ENCODE measurements at regions not wholly inside any gene's neighbourhood (a gene's known extent, or its start where the extent isn't known, plus 50 kb on each side); places are given as distances from the start of the nearest gene placed in this dataset.

DNA sequence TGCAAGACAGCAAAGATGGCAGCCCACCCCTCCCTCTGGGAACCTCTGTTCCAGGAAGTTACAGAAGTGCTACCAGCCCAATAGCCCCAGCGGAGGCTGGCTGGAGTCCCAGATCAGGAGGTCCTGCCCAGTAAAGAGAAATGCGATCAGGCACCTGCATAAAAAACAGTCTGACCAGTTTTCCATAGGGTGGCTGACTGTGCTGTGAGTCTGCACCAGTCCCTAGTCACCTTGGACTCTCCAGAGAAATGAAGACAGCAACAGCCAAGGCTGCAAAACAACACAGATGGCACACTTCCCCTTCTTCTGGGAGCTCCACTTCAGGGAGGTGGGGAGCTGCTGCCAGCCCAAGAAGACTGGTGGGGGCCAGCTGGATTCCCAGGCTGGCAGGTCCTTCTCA lies 265.5 kb upstream of the PCSK5 start:
- no peaks in the 10 kb centered on the region for H4K20me1 ChIP-seq (replicated peaks; ENCODE audit: insufficient read depth)

More for the DNA sequence above, 265.5 kb upstream of the PCSK5 start:
- DNase-seq (ENCODE audit: low spot score) (no peak), ATAC-seq (no peak)
- Mint-ChIP-seq H3K27me3 (ENCODE audit: insufficient read depth, low read depth, poor library complexity) (peaks cover 2% of the 10 kb centered on the region), H3K27ac (no peak overlapping the region), H3K4me1 (no peaks in the 10 kb centered on the region; the same call in 2 of the 3 replicates), H3K36me3 (ENCODE audit: low read depth) (peaks cover under 1% of the 10 kb centered on the region; the same call in 2 of the 3 replicates), H3K4me3 (no peak overlapping the region), H3K9me3 (no peaks in the 10 kb centered on the region; the same call in 2 of the 3 replicates)
- Histone ChIP-seq H2AFZ (no peak overlapping the region), H3K4me1 (ENCODE audit: insufficient read depth) (no peaks in the 10 kb centered on the region), H3K79me2 (replicated peaks; ENCODE audit: insufficient read depth) (no peaks in the 10 kb centered on the region), H3K27me3 (ENCODE audit: insufficient read depth) (no peaks in the 10 kb centered on the region), H3K9me2 (ENCODE audit: insufficient read depth) (peaks cover 14% of the 10 kb centered on the region; the same call in 1 of the 2 replicates), H3K4me3 (no peak overlapping the region), H3K4me2 (no peak overlapping the region), H3K36me3 (ENCODE audit: insufficient read depth) (no peaks in the 10 kb centered on the region), H3F3A (replicated peaks; ENCODE audit: low read depth) (no peaks in the 10 kb centered on the region), H3K27ac (ENCODE audit: low read depth) (no peak overlapping the region)
- TF ChIP-seq, protein P1, sequence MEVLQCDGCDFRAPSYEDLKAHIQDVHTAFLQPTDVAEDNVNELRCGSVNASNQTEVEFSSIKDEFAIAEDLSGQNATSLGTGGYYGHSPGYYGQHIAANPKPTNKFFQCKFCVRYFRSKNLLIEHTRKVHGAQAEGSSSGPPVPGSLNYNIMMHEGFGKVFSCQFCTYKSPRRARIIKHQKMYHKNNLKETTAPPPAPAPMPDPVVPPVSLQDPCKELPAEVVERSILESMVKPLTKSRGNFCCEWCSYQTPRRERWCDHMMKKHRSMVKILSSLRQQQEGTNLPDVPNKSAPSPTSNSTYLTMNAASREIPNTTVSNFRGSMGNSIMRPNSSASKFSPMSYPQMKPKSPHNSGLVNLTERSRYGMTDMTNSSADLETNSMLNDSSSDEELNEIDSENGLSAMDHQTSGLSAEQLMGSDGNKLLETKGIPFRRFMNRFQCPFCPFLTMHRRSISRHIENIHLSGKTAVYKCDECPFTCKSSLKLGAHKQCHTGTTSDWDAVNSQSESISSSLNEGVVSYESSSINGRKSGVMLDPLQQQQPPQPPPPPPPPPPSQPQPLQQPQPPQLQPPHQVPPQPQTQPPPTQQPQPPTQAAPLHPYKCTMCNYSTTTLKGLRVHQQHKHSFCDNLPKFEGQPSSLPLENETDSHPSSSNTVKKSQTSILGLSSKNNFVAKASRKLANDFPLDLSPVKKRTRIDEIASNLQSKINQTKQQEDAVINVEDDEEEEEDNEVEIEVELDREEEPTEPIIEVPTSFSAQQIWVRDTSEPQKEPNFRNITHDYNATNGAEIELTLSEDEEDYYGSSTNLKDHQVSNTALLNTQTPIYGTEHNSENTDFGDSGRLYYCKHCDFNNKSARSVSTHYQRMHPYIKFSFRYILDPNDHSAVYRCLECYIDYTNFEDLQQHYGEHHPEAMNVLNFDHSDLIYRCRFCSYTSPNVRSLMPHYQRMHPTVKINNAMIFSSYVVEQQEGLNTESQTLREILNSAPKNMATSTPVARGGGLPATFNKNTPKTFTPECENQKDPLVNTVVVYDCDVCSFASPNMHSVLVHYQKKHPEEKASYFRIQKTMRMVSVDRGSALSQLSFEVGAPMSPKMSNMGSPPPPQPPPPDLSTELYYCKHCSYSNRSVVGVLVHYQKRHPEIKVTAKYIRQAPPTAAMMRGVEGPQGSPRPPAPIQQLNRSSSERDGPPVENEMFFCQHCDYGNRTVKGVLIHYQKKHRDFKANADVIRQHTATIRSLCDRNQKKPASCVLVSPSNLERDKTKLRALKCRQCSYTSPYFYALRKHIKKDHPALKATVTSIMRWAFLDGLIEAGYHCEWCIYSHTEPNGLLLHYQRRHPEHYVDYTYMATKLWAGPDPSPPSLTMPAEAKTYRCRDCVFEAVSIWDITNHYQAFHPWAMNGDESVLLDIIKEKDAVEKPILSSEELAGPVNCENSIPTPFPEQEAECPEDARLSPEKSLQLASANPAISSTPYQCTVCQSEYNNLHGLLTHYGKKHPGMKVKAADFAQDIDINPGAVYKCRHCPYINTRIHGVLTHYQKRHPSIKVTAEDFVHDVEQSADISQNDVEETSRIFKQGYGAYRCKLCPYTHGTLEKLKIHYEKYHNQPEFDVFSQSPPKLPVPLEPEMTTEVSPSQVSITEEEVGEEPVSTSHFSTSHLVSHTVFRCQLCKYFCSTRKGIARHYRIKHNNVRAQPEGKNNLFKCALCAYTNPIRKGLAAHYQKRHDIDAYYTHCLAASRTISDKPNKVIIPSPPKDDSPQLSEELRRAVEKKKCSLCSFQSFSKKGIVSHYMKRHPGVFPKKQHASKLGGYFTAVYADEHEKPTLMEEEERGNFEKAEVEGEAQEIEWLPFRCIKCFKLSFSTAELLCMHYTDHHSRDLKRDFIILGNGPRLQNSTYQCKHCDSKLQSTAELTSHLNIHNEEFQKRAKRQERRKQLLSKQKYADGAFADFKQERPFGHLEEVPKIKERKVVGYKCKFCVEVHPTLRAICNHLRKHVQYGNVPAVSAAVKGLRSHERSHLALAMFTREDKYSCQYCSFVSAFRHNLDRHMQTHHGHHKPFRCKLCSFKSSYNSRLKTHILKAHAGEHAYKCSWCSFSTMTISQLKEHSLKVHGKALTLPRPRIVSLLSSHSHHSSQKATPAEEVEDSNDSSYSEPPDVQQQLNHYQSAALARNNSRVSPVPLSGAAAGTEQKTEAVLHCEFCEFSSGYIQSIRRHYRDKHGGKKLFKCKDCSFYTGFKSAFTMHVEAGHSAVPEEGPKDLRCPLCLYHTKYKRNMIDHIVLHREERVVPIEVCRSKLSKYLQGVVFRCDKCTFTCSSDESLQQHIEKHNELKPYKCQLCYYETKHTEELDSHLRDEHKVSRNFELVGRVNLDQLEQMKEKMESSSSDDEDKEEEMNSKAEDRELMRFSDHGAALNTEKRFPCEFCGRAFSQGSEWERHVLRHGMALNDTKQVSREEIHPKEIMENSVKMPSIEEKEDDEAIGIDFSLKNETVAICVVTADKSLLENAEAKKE (CRISPR knock-in tag; IDR thresholded peaks at IDR 0.05) = no peak
- TF ChIP-seq, protein P2, sequence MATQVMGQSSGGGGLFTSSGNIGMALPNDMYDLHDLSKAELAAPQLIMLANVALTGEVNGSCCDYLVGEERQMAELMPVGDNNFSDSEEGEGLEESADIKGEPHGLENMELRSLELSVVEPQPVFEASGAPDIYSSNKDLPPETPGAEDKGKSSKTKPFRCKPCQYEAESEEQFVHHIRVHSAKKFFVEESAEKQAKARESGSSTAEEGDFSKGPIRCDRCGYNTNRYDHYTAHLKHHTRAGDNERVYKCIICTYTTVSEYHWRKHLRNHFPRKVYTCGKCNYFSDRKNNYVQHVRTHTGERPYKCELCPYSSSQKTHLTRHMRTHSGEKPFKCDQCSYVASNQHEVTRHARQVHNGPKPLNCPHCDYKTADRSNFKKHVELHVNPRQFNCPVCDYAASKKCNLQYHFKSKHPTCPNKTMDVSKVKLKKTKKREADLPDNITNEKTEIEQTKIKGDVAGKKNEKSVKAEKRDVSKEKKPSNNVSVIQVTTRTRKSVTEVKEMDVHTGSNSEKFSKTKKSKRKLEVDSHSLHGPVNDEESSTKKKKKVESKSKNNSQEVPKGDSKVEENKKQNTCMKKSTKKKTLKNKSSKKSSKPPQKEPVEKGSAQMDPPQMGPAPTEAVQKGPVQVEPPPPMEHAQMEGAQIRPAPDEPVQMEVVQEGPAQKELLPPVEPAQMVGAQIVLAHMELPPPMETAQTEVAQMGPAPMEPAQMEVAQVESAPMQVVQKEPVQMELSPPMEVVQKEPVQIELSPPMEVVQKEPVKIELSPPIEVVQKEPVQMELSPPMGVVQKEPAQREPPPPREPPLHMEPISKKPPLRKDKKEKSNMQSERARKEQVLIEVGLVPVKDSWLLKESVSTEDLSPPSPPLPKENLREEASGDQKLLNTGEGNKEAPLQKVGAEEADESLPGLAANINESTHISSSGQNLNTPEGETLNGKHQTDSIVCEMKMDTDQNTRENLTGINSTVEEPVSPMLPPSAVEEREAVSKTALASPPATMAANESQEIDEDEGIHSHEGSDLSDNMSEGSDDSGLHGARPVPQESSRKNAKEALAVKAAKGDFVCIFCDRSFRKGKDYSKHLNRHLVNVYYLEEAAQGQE (IDR thresholded peaks at IDR 0.05; ENCODE audit: unreplicated experiment) = no peak
- no peak for TF ChIP-seq NANOG (IDR thresholded peaks at IDR 0.05; ENCODE audit: borderline replicate concordance)
- no peak for TF ChIP-seq ZNF114 (CRISPR knock-in tag; IDR thresholded peaks at IDR 0.05)
- TF ChIP-seq EZH2 (IDR thresholded peaks at IDR 0.05; ENCODE audit: low read depth, unreplicated experiment) = no peak
- TF ChIP-seq CREB1 (CRISPR knock-in tag; IDR thresholded peaks at IDR 0.05; ENCODE audit: low read depth) = no peak
- TF ChIP-seq STAT1 (IDR thresholded peaks at IDR 0.05; ENCODE audit: unreplicated experiment) = no peak
- no peak for TF ChIP-seq EZH2phosphoT487 (IDR thresholded peaks at IDR 0.05; ENCODE audit: unreplicated experiment)
- TF ChIP-seq JUNB (IDR thresholded peaks at IDR 0.05; ENCODE audit: unreplicated experiment) = no peak
- TF ChIP-seq, protein P3, sequence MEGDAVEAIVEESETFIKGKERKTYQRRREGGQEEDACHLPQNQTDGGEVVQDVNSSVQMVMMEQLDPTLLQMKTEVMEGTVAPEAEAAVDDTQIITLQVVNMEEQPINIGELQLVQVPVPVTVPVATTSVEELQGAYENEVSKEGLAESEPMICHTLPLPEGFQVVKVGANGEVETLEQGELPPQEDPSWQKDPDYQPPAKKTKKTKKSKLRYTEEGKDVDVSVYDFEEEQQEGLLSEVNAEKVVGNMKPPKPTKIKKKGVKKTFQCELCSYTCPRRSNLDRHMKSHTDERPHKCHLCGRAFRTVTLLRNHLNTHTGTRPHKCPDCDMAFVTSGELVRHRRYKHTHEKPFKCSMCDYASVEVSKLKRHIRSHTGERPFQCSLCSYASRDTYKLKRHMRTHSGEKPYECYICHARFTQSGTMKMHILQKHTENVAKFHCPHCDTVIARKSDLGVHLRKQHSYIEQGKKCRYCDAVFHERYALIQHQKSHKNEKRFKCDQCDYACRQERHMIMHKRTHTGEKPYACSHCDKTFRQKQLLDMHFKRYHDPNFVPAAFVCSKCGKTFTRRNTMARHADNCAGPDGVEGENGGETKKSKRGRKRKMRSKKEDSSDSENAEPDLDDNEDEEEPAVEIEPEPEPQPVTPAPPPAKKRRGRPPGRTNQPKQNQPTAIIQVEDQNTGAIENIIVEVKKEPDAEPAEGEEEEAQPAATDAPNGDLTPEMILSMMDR (conservative IDR thresholded peaks at IDR 0.05; ENCODE audit: low read depth in 2 of 2) = no peak
- TF ChIP-seq POLR2AphosphoS5 (IDR thresholded peaks at IDR 0.05; ENCODE audit: low read depth) = no peak
- no peak for TF ChIP-seq ZNF331 (CRISPR knock-in tag; IDR thresholded peaks at IDR 0.05; ENCODE audit: low read depth)
- TF ChIP-seq, protein P4, sequence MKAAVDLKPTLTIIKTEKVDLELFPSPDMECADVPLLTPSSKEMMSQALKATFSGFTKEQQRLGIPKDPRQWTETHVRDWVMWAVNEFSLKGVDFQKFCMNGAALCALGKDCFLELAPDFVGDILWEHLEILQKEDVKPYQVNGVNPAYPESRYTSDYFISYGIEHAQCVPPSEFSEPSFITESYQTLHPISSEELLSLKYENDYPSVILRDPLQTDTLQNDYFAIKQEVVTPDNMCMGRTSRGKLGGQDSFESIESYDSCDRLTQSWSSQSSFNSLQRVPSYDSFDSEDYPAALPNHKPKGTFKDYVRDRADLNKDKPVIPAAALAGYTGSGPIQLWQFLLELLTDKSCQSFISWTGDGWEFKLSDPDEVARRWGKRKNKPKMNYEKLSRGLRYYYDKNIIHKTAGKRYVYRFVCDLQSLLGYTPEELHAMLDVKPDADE (IDR thresholded peaks at IDR 0.05) = no peak
